Activated gamma-delta T cell (primary cell): ENCODE measurements at regions not wholly inside any gene's neighbourhood (a gene's known extent, or its start where the extent isn't known, plus 50 kb on each side); places are given as distances from the start of the nearest gene placed in this dataset.

Experiments
- DNase-seq: peaks from one replicate; lab custom pipeline; 2025; lab: John Stamatoyannopoulos, UW

- DNase-seq: no peak
Observed at GRCh38 chr14:101370593-101371569, 190.4 kb upstream of the DIO3 start.

- no peak for DNase-seq
Observed at GRCh38 chr14:101371799-101372793, 189.2 kb upstream of the DIO3 start.

GRCh38 chr14:101372894-101373620 lies 188.2 kb upstream of the DIO3 start:
- DNase-seq: no peak

- no peak for DNase-seq
Observed at GRCh38 chr14:101373690-101374295, 187.5 kb upstream of the DIO3 start.

GRCh38 chr14:101374373-101375338 lies 186.6 kb upstream of the DIO3 start:
- DNase-seq: no peak

GRCh38 chr14:101377069-101377468 lies 184.2 kb upstream of the DIO3 start:
- DNase-seq: no peak

- DNase-seq: no peak
Observed at GRCh38 chr14:101379842-101380241, 181.5 kb upstream of the DIO3 start.

GRCh38 chr14:101380512-101380911 lies 180.8 kb upstream of the DIO3 start:
- no peak for DNase-seq

GRCh38 chr14:101380940-101381339 lies 180.4 kb upstream of the DIO3 start:
- no peak for DNase-seq

- DNase-seq: no peak
Observed at GRCh38 chr14:101383737-101384338, 177.5 kb upstream of the DIO3 start.

GRCh38 chr14:101394374-101394773 lies 166.9 kb upstream of the DIO3 start:
- no peak for DNase-seq

GRCh38 chr14:101395779-101396178 lies 165.5 kb upstream of the DIO3 start:
- no peak for DNase-seq

- DNase-seq: no peak
Observed at GRCh38 chr14:101397206-101397605, 164.1 kb upstream of the DIO3 start.

GRCh38 chr14:101398011-101398410 lies 163.3 kb upstream of the DIO3 start:
- DNase-seq: no peak

GRCh38 chr14:101399737-101400517 lies 161.4 kb upstream of the DIO3 start:
- no peak for DNase-seq

GRCh38 chr14:101400830-101401229 lies 160.5 kb upstream of the DIO3 start:
- DNase-seq: no peak

- DNase-seq: no peak
Observed at GRCh38 chr14:101402936-101403660, 158.2 kb upstream of the DIO3 start.
